ENCODE measurements at regions not wholly inside any gene's neighbourhood (a gene's known extent, or its start where the extent isn't known, plus 50 kb on each side); places are given as distances from the start of the nearest gene placed in this dataset.

DNA sequence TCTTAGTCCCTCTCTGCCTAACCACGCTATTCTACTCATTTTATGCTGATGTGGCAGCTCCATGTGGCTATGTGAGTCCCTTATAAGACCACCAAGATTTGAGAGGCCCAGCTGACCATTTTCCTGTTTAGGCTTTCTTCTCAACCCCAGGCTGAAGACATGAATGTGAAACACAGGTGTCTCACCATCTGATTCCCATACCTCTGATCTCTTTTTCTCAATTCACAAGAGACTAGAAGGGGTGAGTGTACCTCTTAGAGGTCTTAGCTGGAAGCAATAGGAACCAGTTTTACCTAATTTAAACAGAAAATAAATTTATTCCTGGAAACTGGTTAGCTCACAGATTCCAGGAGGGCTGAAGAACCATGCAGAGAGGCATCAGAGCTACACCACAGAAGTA, 276.5 kb upstream of the FMR1 start:
- H3K9me3 ChIP-seq (ENCODE audit: control insufficient read depth, low read depth, low read length), result peaks cover 23% of the 10 kb centered on the region
- no peak overlapping the region for H3T11ph ChIP-seq (ENCODE audit: low read length)
- H2AK5ac ChIP-seq (ENCODE audit: insufficient read length, low read length), result no peak overlapping the region
- H3K4me2 ChIP-seq (ENCODE audit: insufficient read depth, insufficient read length, low read length), result no peak overlapping the region
- H2BK12ac ChIP-seq (ENCODE audit: insufficient read length, low read depth, low read length), result no peak overlapping the region
- no peak overlapping the region for H2BK15ac ChIP-seq (ENCODE audit: low read depth, low read length)
- H2BK5ac ChIP-seq (ENCODE audit: insufficient read length, low read length), result no peak overlapping the region
- H4K91ac ChIP-seq (ENCODE audit: insufficient read length, low read depth, low read length), result no peak overlapping the region
- no peak overlapping the region for H4K8ac ChIP-seq (replicated peaks; ENCODE audit: insufficient read length, low read depth, low read length)
- no peaks in the 10 kb centered on the region for H3K79me2 ChIP-seq (ENCODE audit: insufficient read depth, low read length)
- no peak overlapping the region for H2AFZ ChIP-seq (ENCODE audit: low read length)
- no peak overlapping the region for H3K23ac ChIP-seq (ENCODE audit: insufficient read length, low read depth, low read length)
- no peak overlapping the region for H3K56ac ChIP-seq (ENCODE audit: insufficient read length, low read depth, low read length)
- H3K9ac ChIP-seq (ENCODE audit: extremely low read depth, insufficient read length, low read length), result no peak overlapping the region
- no peaks in the 10 kb centered on the region for H3K79me1 ChIP-seq (ENCODE audit: insufficient read depth, low read depth, low read length, poor library complexity, severe bottlenecking)
- no peak overlapping the region for H3K27ac ChIP-seq (ENCODE audit: insufficient read length, low read depth, low read length)
- no peak overlapping the region for H3K14ac ChIP-seq (ENCODE audit: insufficient read depth, low read length)
- Mint-ChIP-seq H3K4me1 (peaks cover 6 to 7% of the 10 kb centered on the region in 2 experiments), H3K27ac (no peak overlapping the region), H3K4me3 (no peak overlapping the region), H3K36me3 (ENCODE audit: insufficient read depth in 1 of 3, low read depth in 3 of 3) (peaks cover 2 to 7% (median 6%) of the 10 kb centered on the region in 3 experiments; a peak in 4 of 7 replicates), H3K27me3 (ENCODE audit: low read depth) (peaks cover 28% of the 10 kb centered on the region), H3K9me3 (peaks cover 75 to 79% of the 10 kb centered on the region in 2 experiments)
- no peak for DNase-seq
- H2BK120ac ChIP-seq (ENCODE audit: low read depth, low read length, poor library complexity, severe bottlenecking), result no peak overlapping the region
- no peaks in the 10 kb centered on the region for H3K4me1 ChIP-seq (ENCODE audit: insufficient read depth, low read length)
- H4K20me1 ChIP-seq (ENCODE audit: control insufficient read depth, insufficient read depth, insufficient read length), result no peaks in the 10 kb centered on the region
- no peak overlapping the region for H3K4ac ChIP-seq (ENCODE audit: low read depth, low read length)
- no peak overlapping the region for H2BK20ac ChIP-seq (ENCODE audit: low read depth, low read length, poor library complexity, severe bottlenecking)
- H4K5ac ChIP-seq (ENCODE audit: insufficient read length, low read depth, low read length), result no peak overlapping the region
- no peaks in the 10 kb centered on the region for H3K27me3 ChIP-seq (ENCODE audit: insufficient read depth, low read length)
- whole genome bisulfite sequencing (ENCODE audit: extremely low coverage, insufficient read length, low lambda C conversion rate), result no CpG with 5 or more reads among the region's 1 CpG
- H3K18ac ChIP-seq (ENCODE audit: insufficient read length, low read depth, low read length), result no peak overlapping the region
- TF ChIP-seq, protein P1, sequence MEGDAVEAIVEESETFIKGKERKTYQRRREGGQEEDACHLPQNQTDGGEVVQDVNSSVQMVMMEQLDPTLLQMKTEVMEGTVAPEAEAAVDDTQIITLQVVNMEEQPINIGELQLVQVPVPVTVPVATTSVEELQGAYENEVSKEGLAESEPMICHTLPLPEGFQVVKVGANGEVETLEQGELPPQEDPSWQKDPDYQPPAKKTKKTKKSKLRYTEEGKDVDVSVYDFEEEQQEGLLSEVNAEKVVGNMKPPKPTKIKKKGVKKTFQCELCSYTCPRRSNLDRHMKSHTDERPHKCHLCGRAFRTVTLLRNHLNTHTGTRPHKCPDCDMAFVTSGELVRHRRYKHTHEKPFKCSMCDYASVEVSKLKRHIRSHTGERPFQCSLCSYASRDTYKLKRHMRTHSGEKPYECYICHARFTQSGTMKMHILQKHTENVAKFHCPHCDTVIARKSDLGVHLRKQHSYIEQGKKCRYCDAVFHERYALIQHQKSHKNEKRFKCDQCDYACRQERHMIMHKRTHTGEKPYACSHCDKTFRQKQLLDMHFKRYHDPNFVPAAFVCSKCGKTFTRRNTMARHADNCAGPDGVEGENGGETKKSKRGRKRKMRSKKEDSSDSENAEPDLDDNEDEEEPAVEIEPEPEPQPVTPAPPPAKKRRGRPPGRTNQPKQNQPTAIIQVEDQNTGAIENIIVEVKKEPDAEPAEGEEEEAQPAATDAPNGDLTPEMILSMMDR (conservative IDR thresholded peaks at IDR 0.05), result no peak
- H3K23me2 ChIP-seq (ENCODE audit: insufficient read length, low read depth, low read length, poor library complexity, severe bottlenecking), result no peaks in the 10 kb centered on the region

Measured in H9 (cell line).